ENCODE measurements at regions not wholly inside any gene's neighbourhood (a gene's known extent, or its start where the extent isn't known, plus 50 kb on each side); places are given as distances from the start of the nearest gene placed in this dataset.

GRCh38 chr13:95382916-95383315 lies 81.7 kb upstream of the ABCC4 start:
- Histone ChIP-seq H3K9me2 (replicated peaks; ENCODE audit: control insufficient read depth, low read length) (no peaks in the 10 kb centered on the region), H3K9me3 (ENCODE audit: control insufficient read depth, insufficient read depth, low read length) (no peaks in the 10 kb centered on the region), H3K4me2 (ENCODE audit: low read length) (no peak overlapping the region), H3K36me3 (ENCODE audit: control insufficient read depth, low read length) (no peaks in the 10 kb centered on the region), H3K27ac (ENCODE audit: low read depth, low read length) (no peak overlapping the region), H3K27me3 (ENCODE audit: control insufficient read depth, low read length) (peaks cover 8% of the 10 kb centered on the region), H3K4me1 (ENCODE audit: control insufficient read depth, low read length) (peaks cover 26% of the 10 kb centered on the region), H3K79me2 (ENCODE audit: control insufficient read depth, low read length) (no peaks in the 10 kb centered on the region), H3F3A (ENCODE audit: control insufficient read depth, insufficient read depth) (no peaks in the 10 kb centered on the region), H3K4me3 (ENCODE audit: low read length) (no peak overlapping the region), H4K20me1 (ENCODE audit: control insufficient read depth, insufficient read depth, low read depth, low read length) (no peaks in the 10 kb centered on the region)
- TF ChIP-seq CTCF (IDR thresholded peaks at IDR 0.05; ENCODE audit: low read depth, low read length, poor library complexity, severe bottlenecking) (no peak), EZH2phosphoT487 (IDR thresholded peaks at IDR 0.05; ENCODE audit: borderline replicate concordance, low read length) (no peak)

- Histone ChIP-seq H3K27ac (ENCODE audit: low read depth, low read length) (no peak overlapping the region), H3K4me1 (ENCODE audit: control insufficient read depth, low read length) (peaks cover 43% of the 10 kb centered on the region), H3K79me2 (ENCODE audit: control insufficient read depth, low read length) (no peaks in the 10 kb centered on the region), H3K9me2 (replicated peaks; ENCODE audit: control insufficient read depth, low read length) (no peaks in the 10 kb centered on the region), H3K9me3 (ENCODE audit: control insufficient read depth, insufficient read depth, low read length) (no peaks in the 10 kb centered on the region), H3K27me3 (ENCODE audit: control insufficient read depth, low read length) (no peaks in the 10 kb centered on the region), H3K36me3 (ENCODE audit: control insufficient read depth, low read length) (no peaks in the 10 kb centered on the region), H3K4me2 (ENCODE audit: low read length) (no peak overlapping the region), H3K4me3 (ENCODE audit: low read length) (no peak overlapping the region), H4K20me1 (ENCODE audit: control insufficient read depth, insufficient read depth, low read depth, low read length) (no peaks in the 10 kb centered on the region), H3F3A (ENCODE audit: control insufficient read depth, insufficient read depth) (peaks cover 4% of the 10 kb centered on the region; the same call in 1 of the 2 replicates)
- TF ChIP-seq CTCF (IDR thresholded peaks at IDR 0.05; ENCODE audit: low read depth, low read length, poor library complexity, severe bottlenecking) (no peak), EZH2phosphoT487 (IDR thresholded peaks at IDR 0.05; ENCODE audit: borderline replicate concordance, low read length) (no peak)
These were observed 84.1 kb upstream of the ABCC4 start for GRCh38 chr13:95385373-95385772.

GRCh38 chr13:95385798-95386197 lies 84.5 kb upstream of the ABCC4 start:
- Histone ChIP-seq H3K9me2 (replicated peaks; ENCODE audit: control insufficient read depth, low read length) (no peaks in the 10 kb centered on the region), H3K4me2 (ENCODE audit: low read length) (no peak overlapping the region), H4K20me1 (ENCODE audit: control insufficient read depth, insufficient read depth, low read depth, low read length) (no peaks in the 10 kb centered on the region), H3K27ac (ENCODE audit: low read depth, low read length) (no peak overlapping the region), H3K9me3 (ENCODE audit: control insufficient read depth, insufficient read depth, low read length) (no peaks in the 10 kb centered on the region), H3K4me3 (ENCODE audit: low read length) (no peak overlapping the region), H3K79me2 (ENCODE audit: control insufficient read depth, low read length) (no peaks in the 10 kb centered on the region), H3F3A (ENCODE audit: control insufficient read depth, insufficient read depth) (peaks cover 4% of the 10 kb centered on the region; the same call in 1 of the 2 replicates), H3K4me1 (ENCODE audit: control insufficient read depth, low read length) (peaks cover 38% of the 10 kb centered on the region), H3K36me3 (ENCODE audit: control insufficient read depth, low read length) (no peaks in the 10 kb centered on the region), H3K27me3 (ENCODE audit: control insufficient read depth, low read length) (no peaks in the 10 kb centered on the region)
- TF ChIP-seq EZH2phosphoT487 (IDR thresholded peaks at IDR 0.05; ENCODE audit: borderline replicate concordance, low read length) (no peak), CTCF (IDR thresholded peaks at IDR 0.05; ENCODE audit: low read depth, low read length, poor library complexity, severe bottlenecking) (no peak)

Data from DOHH2 (cell line).